Fibroblast of lung (primary cell): ENCODE measurements at regions not wholly inside any gene's neighbourhood (a gene's known extent, or its start where the extent isn't known, plus 50 kb on each side); places are given as distances from the start of the nearest gene placed in this dataset.

ENCODE experiments used
- DNase-seq, 2 donors: peaks; one replicate each; pipeline versions ENCODE4 v3.0.0 to v3.0.0-alpha.2; 2010; ENCODE audit warnings: low read depth in 2 of 2
- H2AFZ ChIP-seq: 2 replicates; pipeline ENCODE4 v1.5.1; 2012; ENCODE audit warnings: low read length, control low read depth, inconsistent platforms
- H3K27ac ChIP-seq: 2 replicates; pipeline ENCODE4 v1.5.1; 2011; ENCODE audit warnings: low read length, control low read depth; ENCODE audit not compliant: insufficient read depth
- H3K27me3 ChIP-seq: 2 replicates; pipeline ENCODE4 v1.5.1; 2011; ENCODE audit warnings: mild to moderate bottlenecking, low read length; ENCODE audit not compliant: control insufficient read depth, insufficient read depth
- H3K36me3 ChIP-seq: 2 replicates; pipeline ENCODE4 v1.5.1; 2011; ENCODE audit warnings: low read length; ENCODE audit not compliant: control insufficient read depth, insufficient read depth
- H3K4me1 ChIP-seq: 2 replicates; pipeline ENCODE4 v1.5.1; 2011; ENCODE audit warnings: low read length; ENCODE audit not compliant: control insufficient read depth, insufficient read depth; ENCODE audit errors: extremely low read depth
- H3K4me2 ChIP-seq: 2 replicates; pipeline ENCODE4 v1.5.1; 2011; ENCODE audit warnings: low read length, control low read depth; ENCODE audit not compliant: insufficient read depth; ENCODE audit errors: extremely low read depth
- H3K4me3 ChIP-seq, 4 experiments: fragments of 200-600 bp in 1 of 4; sonication (generic) in 1 of 4; replicated peaks in 1 of 4; 2 replicates each; pipeline ENCODE4 v1.5.1; 2011 to 2016; ENCODE audit warnings: low read length in 4 of 4, low read depth in 3 of 4, mild to moderate bottlenecking in 3 of 4, control low read depth in 2 of 4, inconsistent platforms in 1 of 4, mixed read lengths in 1 of 4; ENCODE audit not compliant: insufficient read depth in 1 of 4; ENCODE audit errors: control extremely low read depth in 1 of 4
- H3K79me2 ChIP-seq: 2 replicates; pipeline ENCODE4 v1.5.1; 2012; ENCODE audit warnings: mild to moderate bottlenecking, low read length, inconsistent platforms; ENCODE audit not compliant: control insufficient read depth, insufficient read depth
- H3K9ac ChIP-seq: 2 replicates; pipeline ENCODE4 v1.5.1; 2011; ENCODE audit warnings: mild to moderate bottlenecking, low read length, control low read depth; ENCODE audit not compliant: insufficient read depth
- H3K9me3 ChIP-seq: 2 replicates; pipeline ENCODE4 v1.5.1; 2012; ENCODE audit warnings: low read depth, low read length; ENCODE audit not compliant: control insufficient read depth, insufficient read depth
- H4K20me1 ChIP-seq: 2 replicates; pipeline ENCODE4 v1.5.1; 2011; ENCODE audit warnings: low read length; ENCODE audit not compliant: control insufficient read depth, insufficient read depth; ENCODE audit errors: extremely low read depth
- EZH2 ChIP-seq: IDR thresholded peaks from 2 replicates; pipeline ENCODE4 v1.5.1; 2012; ENCODE audit warnings: low read length, control low read depth, mild to moderate bottlenecking; ENCODE audit errors: missing control alignments
- TF ChIP-seq, protein P1 (sequence below), 2 donors: IDR thresholded peaks in 1 of 2; conservative IDR thresholded peaks in 1 of 2; 1 replicate in 1 of 2; 2 replicates in 1 of 2; pipeline ENCODE4 v1.5.1; 2011 to 2012; ENCODE audit warnings: low read length in 2 of 2, control low read depth in 1 of 2, inconsistent platforms in 1 of 2, low read depth in 1 of 2, mild to moderate bottlenecking in 1 of 2

DNA sequence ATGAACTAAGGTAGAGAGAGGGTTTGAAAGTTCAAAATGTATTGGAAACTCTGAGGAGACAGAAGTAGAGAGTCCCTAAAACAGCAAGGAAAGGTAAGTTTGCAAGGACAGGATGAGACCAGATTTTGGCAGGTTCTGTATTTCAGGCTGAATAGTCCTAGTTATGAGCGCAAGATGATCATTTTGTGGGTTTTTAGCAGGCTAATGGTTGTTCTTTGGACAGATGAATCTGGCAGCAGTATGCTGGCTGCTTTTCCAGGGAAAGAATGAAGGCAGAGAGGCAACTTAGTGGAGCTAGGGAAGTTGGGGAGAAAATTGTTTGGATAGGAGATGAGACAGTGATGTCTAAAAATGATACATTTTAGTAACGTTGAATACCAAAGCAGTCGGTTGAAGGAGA, 243.5 kb upstream of the NRIP1 start:
- Histone ChIP-seq H3K4me1 (no peaks in the 10 kb centered on the region), H3K36me3 (no peaks in the 10 kb centered on the region), H2AFZ (no peak overlapping the region), H4K20me1 (no peaks in the 10 kb centered on the region), H3K79me2 (no peaks in the 10 kb centered on the region), H3K9ac (no peak overlapping the region), H3K27ac (no peak overlapping the region), H3K4me3 (no peak overlapping the region), H3K4me2 (no peak overlapping the region), H3K27me3 (no peaks in the 10 kb centered on the region), H3K9me3 (no peaks in the 10 kb centered on the region)
- no peak for DNase-seq
- TF ChIP-seq, protein P1, sequence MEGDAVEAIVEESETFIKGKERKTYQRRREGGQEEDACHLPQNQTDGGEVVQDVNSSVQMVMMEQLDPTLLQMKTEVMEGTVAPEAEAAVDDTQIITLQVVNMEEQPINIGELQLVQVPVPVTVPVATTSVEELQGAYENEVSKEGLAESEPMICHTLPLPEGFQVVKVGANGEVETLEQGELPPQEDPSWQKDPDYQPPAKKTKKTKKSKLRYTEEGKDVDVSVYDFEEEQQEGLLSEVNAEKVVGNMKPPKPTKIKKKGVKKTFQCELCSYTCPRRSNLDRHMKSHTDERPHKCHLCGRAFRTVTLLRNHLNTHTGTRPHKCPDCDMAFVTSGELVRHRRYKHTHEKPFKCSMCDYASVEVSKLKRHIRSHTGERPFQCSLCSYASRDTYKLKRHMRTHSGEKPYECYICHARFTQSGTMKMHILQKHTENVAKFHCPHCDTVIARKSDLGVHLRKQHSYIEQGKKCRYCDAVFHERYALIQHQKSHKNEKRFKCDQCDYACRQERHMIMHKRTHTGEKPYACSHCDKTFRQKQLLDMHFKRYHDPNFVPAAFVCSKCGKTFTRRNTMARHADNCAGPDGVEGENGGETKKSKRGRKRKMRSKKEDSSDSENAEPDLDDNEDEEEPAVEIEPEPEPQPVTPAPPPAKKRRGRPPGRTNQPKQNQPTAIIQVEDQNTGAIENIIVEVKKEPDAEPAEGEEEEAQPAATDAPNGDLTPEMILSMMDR (conservative IDR thresholded peaks at IDR 0.05 in 1 of 2, IDR thresholded peaks at IDR 0.05 in 1 of 2; ENCODE audit: low read depth in 1 of 2, low read length in 2 of 2) = no peak
- TF ChIP-seq EZH2 = no peak

DNA sequence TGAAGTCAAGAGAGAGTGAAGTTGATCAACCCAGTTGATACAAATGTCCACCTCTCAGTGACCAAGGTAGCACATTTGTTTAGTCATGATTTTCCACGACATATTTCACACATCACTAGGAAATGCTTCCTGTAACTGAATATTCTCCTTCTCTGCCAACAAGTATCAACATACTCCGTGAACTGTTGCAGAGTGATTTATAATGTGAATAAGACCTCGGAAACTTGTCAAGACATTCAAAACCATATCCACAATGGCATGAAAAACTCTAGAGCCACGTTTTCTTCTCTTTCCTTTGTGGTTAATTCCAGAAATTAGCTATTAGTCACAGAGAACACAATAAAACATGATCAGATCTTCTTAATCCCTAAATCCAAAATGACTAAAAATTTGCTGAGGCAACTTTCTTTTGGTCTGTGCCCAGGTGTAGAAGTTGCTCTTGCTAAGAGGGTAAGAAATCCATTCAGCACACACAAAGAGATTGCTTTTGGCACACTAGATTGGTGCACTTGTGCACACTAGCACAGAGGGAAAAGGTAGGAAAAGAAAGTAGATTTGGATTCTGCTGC, 244.3 kb upstream of the NRIP1 start:
- no peaks in the 10 kb centered on the region for H3K79me2 ChIP-seq
- H3K27me3 ChIP-seq = no peaks in the 10 kb centered on the region
- TF ChIP-seq EZH2 = no peak
- TF ChIP-seq, protein P1 (conservative IDR thresholded peaks at IDR 0.05 in 1 of 2, IDR thresholded peaks at IDR 0.05 in 1 of 2; ENCODE audit: low read depth in 1 of 2, low read length in 2 of 2) = no peak
- no peak overlapping the region for H3K4me3 ChIP-seq
- H3K36me3 ChIP-seq = no peaks in the 10 kb centered on the region
- H3K9me3 ChIP-seq = no peaks in the 10 kb centered on the region
- no peak overlapping the region for H3K27ac ChIP-seq
- no peak overlapping the region for H3K9ac ChIP-seq
- DNase-seq = peak; percentile 18 to 64
- H3K4me2 ChIP-seq = no peak overlapping the region
- no peaks in the 10 kb centered on the region for H3K4me1 ChIP-seq
- no peaks in the 10 kb centered on the region for H4K20me1 ChIP-seq
- H2AFZ ChIP-seq = no peak overlapping the region

DNA sequence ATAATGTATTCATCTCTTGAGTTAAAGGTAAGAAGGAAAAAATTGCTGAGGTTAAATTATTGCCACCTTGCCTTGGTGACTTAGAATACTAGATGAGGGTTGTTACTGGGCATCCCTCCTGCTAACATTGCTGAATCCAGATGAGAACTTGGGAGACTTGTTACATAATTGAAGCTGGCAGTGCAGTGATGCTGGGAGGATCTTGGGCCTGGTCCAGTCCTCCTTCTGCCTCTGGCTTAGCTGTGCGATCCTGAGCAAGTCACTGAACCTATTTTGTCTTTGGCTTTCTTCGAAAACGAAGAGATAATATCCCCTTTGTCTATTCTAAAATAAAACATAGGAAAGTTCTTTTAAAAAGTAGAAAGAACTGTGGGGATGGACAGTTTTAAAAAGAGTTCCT, 244.9 kb upstream of the NRIP1 start:
- Histone ChIP-seq H4K20me1 (no peaks in the 10 kb centered on the region), H3K36me3 (no peaks in the 10 kb centered on the region), H3K4me2 (no peak overlapping the region), H3K4me1 (no peaks in the 10 kb centered on the region), H3K27me3 (no peaks in the 10 kb centered on the region), H3K9ac (no peak overlapping the region), H2AFZ (no peak overlapping the region), H3K79me2 (no peaks in the 10 kb centered on the region), H3K9me3 (no peaks in the 10 kb centered on the region), H3K4me3 (no peak overlapping the region), H3K27ac (no peak overlapping the region)
- peak in 1 of 2 donors; percentile 10 for DNase-seq
- TF ChIP-seq, protein P1 (conservative IDR thresholded peaks at IDR 0.05 in 1 of 2, IDR thresholded peaks at IDR 0.05 in 1 of 2; ENCODE audit: low read depth in 1 of 2, low read length in 2 of 2) = no peak
- no peak for TF ChIP-seq EZH2
